HG02588 (cell line): ENCODE measurements at regions not wholly inside any gene's neighbourhood (a gene's known extent, or its start where the extent isn't known, plus 50 kb on each side); places are given as distances from the start of the nearest gene placed in this dataset.

ENCODE experiments used
- ATAC-seq: cut with Tn5 transposase; IDR thresholded peaks from one replicate; pipeline ENCODE4 v1.9.1; 2021; ENCODE audit warnings: mild to moderate bottlenecking, moderate library complexity; ENCODE audit not compliant: unreplicated experiment

DNA sequence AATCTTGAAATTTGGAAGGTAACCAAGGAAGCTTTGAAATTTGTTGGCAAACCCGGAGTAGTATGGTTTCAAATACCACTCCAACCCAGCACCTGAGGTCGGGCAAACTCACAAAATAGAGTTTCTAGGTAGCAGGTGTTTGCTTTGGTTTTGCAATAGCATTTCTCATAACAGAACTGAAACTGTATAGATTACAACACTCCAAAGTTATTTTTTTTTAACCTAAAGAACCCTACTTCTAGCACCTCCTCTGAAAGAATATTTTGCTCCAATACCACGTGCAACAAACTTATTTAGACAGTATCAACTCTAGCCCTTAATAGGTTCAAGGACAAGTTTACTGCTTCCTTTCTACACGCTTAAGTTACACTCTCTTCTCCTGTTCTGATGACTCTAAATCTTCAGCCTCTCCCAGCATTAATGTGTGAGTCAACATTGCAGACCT is 178.5 kb upstream of the FMN2 start:
- ATAC-seq: no peak

DNA sequence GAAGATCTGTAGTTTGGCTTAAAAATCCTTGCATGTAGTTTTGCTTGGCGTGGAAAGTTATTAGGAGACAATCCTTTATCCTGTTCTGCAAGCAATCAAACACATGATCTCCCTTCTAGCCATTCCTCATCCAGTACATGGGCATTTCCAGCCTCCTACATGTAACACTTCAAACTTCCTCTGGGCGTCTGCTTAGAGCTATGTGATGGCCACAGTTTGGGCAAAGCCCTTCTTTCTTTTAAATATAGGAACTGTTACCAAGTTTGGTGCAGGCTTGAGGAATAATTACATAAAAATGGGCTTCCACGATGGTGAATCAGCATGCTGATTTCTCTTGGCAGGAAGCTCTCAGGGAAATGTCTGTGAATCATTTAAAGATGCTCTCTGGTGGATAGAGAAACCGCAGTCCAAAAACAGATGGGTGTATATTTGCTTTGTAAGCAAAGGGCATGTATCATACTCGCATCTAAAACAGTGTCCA is 176.9 kb upstream of the FMN2 start:
- ATAC-seq: no peak

DNA sequence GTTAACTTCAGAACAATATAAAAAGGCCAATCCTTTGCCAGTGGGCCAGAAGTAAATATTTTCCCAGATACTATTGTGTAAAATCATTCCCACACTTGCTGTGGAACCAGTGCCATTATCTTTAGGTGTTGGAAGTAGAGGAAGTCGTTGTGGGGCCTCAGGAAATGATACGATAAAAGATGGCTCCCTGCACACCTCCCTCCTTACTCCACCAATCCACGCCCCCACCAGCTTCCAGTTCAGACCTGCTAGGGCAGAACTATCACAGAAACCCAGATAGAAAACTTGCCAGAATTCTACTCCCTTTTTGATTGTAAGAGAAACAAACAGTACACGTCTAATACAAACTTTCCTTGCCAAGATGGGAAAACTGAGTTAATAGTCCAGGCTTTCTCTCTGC is 173.0 kb upstream of the FMN2 start:
- no peak for ATAC-seq

DNA sequence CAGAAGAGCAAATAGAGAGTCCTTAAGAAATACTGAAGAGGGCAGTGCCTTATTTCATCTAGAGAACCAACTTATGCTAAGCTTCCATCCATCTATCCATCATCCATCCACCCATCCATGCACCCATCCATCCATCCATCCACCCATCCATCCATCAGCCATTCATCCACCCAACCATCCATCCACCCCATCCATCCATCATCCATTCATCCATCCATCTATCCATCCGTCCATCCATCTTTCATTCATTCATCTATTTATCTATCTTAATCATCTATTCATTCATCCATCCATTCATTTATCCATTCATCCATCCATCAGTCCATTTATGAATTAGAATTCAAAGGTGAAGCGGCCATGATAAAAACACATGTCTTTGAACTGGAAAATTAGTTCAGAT is 171.5 kb upstream of the FMN2 start:
- no peak for ATAC-seq

DNA sequence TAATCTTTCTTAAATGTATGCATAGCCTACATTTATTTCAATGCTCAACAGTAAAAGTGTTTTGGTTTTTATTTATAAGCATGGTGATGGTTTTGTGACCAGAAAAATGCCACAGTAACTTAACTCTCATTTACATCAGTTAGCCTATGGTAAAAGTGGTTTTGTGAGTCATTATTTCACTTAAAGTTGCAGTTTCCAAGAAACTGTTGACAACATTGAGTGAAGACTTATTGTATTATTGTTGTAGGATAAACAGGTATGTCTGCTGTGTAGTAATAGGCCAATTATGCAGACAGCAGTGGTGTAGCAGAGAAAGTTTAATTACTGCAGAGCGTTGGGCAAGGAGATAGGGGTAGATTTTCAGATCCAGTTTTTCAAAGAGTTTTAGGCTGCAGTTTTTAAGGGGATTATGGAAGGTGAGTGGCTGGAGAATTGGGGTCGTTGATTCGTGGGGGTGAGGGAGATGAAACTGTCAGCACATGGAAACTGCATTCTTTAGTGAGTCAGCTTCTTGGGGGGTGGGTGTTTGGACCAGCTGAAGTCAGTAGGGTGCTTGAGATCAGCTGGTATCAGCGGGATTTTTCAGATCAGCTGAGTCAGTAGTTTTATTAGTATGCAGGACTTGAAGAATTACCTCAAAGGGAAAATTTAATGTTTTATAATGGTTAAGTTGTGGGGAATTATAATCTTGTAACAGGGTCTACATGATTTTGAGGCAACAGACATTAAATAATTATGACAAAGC is 168.7 kb upstream of the FMN2 start:
- ATAC-seq: no peak

DNA sequence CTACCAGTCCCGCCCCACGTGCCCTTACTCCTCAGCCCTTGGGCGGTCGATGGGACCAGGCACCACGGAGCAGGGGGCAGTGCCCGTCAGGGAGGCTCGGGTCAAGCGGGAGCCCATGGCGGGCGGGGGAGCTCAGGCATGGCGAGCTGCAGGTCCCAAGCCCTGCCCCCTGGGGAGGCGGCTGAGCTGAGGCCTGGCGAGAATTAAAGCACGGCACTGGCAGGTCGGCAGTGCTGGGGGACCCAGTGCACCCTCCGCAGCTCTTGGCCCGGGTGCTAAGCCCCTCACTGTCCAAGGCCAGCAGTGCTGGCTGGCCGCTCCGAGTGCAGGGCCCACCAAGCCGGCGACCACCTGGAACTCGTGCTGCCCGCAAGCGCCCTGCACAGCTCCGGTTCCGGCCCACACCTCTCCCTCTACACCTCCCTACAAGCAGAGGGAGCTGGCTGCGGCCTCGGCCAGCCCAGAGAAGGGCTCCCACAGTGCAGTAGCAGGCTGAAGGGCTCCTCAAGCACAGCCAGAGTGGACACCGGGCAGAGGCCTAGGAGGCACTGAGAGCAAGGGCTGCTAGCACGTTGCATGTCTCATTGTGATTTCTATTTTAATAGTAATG is 166.8 kb upstream of the FMN2 start:
- no peak for ATAC-seq

DNA sequence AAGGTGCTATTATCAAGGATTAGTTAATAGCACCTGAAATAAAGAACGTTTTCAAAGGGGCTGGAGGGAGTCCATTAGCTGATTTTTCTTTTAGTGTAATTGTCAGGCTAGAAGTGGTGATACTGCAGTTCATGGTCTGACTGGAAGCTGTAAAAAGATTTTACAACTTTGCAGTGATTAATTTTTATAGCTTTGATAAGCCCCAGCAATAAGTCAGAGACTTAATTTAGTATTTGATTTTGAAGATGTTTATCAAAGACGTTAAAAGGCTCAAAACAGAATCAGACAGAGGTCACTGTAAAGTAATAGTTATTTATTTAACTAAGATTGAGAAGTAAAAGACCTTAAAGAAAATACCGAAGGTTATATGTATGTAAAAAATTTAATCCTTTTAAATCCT is 165.5 kb upstream of the FMN2 start:
- ATAC-seq: no peak

DNA sequence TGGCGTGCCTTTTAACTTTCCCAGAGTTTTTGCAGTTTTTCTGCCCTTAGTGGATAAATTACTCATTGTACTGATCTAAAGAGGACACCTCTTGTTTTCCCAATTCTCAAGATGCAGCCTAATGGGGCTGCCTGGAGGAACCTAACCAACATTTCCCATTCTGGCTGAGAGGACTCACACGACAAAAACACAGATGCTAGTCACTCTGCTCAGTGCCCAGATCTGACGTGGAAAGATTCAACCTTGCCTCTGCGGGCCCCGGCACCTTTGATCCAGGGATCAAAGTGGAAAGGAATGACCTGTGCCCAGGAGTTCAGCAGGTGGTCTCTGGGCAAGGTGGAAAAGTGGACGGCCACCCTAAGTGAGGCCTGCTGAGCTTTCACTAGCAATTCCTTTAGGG is 162.4 kb upstream of the FMN2 start:
- no peak for ATAC-seq

DNA sequence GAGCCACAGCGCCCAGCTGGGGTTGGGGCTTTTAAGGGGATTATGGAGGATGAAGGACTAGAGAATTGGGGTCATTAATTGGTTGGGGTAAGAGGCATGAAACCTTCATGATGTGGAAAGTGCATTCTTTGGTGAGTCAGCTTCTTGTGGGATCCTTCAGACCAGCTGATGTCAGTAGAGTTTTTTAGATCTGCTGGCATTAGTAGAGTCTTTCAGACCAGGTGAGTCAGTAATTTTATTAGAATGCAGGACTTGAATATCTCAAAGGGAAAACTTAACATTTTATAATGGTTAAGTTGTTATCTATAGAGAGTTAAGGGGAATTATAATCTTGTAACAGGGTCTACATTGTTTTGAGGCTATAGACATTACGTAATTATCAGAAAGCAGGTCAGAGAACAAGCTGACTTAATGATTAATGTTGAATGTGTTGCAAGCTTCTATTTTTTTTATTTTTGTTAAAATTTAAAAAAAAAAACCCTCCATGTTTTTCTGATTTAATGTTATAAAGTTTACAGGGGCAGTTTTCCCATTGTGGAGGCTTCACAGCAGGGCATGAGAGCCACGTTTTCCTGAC is 160.9 kb upstream of the FMN2 start:
- no peak for ATAC-seq

DNA sequence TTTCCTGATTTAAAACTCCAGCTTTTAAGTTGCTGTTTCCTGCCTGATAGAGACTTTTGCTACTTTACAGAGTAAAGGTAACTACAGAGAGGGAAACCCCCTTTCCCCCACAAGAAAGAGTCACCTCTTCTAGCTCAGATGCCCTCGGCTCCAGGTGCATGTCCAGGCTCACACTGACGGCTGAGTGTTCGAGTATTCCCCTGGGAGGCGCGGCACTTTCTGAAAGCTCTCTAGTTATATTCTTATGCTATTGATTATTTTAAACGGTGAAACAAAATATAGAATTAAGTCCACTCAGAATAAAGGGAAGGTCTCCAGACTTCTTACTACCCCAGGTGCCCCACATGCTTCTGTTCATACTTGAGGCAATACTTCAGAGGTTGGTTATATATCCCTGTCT is 160.3 kb upstream of the FMN2 start:
- ATAC-seq: no peak

DNA sequence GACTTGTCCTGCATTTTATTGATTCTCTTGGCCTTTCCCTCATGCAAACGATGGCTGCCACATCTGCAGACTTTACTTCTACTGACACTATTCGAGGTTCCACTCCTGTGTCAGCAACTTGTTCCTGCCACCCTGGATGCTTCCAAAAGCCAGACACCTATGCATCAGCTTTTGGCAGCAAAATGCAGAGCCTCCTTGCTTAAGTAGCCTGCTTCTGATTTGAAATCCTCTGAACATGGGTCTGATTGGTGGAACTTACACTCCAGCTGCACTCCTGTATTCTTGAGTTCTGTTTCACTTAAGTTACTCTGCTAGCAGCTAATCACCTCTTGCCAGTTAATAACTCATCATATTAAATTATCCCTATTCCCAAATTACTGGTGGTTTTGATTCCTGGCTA is 152.1 kb upstream of the FMN2 start:
- no peak for ATAC-seq

DNA sequence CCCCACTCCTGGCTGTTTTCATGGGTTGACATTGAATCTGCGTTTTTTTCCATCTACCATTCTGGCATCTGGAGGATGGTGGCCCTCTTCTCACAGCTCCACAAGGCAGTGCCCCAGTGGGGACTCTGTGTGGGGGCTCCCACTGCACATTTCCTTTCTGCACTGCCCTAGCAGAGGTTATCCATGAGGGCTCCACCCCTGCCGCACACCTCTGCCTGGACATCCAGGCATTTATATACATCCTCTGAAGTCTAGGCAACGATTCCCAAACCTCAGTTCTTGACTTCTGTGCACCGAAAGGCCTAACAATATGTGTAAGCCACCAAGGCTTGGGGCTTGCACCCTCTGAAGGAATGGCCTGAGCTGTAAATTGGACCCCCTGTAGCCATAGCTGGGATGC is 147.9 kb upstream of the FMN2 start:
- no peak for ATAC-seq

DNA sequence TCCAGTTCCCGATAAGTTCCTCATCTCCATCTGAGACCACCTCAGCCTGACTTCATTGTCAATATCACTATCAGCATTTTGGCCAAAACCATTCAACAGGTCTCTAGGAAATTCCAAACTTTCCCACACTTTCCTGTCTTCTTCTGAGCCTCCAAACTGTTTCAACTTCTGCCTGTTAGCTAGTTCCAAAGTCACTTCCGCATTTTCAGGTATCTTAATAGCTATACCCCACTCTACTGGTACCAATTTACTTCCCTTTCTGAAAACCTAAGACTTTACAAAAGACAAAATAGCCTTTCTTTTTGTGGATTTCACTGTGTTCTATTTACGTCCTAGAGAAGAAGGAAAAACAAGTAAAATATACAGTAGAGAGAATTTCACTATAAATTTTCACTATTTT is 147.0 kb upstream of the FMN2 start:
- ATAC-seq: no peak

DNA sequence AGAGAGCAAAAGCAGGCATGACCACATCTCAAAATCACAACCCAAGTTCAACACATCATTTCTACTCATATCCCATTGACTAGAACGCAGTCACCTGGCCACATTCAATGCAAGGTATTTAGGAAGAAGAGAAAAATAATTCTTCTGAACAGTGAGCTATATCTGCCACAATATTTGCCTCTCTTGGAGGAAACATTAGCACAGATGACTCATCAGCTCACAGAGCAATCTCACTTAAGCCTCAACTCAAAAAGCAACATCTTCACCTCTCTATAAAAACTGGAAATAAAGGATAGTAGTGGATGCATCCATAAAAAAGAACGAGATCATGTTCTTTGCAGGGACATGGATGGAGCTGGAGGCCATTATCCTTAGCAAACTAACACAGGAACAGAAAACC is 143.9 kb upstream of the FMN2 start:
- ATAC-seq: no peak

DNA sequence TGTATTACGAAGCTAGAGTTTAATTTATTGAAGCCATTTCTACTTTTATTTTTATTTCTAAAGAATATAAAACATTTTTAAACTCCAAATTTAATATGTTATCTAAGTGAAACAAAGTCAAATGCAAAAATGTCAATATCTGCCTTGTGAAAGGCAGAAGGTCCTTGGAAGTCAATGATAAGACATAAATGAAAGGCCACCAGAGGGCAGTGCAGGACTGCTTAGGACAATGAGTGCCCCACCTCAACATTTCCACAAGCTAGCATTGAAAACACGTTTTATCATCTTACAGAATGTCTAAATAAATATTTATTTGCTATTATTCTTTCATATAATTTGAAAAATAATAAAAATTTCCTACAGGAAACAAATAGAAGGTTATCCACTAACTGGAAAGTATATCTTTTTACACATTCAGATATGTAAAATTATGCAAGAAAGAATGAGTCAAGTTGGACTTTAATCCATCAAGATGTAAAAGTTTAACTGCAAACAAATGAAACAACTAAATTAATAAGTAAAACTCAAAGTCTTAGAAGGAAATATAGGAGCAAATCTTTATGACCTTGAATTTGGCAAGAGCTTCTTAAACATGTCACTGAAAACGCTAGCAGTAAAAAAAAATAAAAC is 140.1 kb upstream of the FMN2 start:
- no peak for ATAC-seq

DNA sequence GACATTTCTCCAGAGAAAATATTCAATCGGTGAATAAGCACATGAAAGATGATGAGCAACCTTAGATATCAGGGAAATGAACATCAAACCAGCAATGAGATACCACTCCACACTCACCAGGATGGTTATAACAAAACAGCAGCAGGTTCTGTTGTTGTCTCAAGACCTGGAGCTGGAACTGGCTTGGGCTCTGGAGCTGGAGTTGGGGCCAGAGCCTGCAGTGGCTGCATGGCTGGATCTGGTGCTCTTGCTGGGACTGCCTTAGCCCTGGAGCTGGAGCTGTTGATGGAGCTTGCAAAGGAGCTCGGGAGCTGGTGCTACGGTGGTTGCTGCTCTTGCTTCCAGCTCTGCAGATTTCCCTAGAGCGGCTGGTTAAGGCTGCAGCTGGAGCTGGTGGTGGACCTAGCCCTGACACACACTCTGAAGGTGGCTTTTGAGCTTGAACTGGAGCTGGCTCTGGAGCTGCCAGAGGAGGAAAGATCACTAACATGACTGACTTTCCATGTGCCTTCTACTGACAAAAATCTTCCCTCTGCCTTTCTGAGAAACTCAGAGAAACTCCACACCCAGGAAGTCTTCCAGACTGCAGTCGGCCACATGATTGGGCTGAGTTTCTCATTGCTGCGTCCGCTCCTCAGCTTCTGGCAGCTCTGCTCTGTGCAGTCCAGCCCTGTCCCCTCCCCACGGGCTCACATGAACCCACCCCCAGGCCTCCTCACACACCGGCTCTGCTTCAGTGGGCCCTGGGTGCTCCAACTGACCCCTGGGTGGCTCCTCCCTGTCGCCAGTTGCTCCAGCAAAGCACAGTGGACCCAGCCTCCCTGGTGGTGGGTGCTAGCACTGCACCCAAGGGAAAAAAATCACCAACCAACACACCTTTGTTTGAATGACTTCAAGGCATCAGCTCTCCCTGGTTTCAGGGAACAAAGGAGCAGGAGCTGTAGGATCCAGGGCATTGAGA is 139.1 kb upstream of the FMN2 start:
- no peak for ATAC-seq

DNA sequence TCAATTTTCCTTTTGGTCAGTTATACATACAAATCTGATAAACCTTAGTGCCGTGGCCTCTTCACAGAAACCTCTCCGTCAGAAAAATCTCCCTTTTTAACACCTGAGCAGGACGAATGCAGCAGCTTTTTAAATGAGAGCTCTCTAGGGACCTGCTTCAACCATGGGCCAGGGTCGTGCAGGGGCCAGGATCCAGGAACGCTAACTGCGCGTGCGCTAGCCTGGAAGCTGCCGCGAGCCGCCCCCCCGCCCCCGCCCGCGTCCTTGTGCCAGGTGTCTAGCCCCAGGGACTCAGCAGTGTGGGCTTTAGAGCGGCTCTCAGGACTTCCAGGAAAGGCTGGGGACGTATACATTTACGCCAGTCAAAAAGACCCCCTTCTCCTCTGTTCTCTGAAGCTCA is 136.8 kb upstream of the FMN2 start:
- ATAC-seq: no peak

DNA sequence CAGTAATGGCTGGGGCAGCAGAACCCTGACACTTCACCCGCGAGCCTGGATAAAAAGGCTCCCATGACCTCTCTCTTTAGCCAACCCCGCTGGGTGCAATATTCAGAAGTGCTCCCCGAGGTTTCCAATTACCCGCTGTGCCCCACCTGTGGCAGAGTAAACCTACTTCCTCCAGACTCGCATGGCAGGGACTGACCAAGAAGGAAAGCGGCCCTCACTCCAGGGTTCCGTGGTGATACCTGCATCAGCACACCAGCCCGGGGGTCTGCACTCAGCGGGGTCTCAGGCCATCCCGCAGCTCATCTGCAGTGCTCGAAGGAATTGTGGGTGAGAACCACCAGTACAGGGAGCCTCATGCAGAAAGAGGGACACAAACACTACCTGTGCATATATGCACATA is 136.3 kb upstream of the FMN2 start:
- no peak for ATAC-seq

DNA sequence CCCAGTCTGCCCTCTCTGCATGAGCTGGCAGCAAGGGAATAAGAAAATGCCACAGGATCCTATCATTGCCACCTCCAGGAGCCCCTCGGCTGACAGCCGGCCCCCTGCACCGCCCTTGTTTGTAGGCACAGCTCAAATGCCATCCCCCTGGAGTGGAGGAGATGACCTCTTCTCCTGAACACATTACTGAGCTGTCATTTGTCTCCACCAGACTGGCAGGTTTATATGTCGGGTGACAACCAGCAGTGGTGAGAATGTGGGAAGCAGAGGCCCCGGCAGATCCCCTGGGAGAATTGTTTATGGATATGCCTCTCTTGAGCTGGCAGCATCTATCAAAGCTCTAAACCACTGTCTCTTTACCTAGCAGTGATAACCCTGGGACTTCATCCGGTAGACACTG is 135.4 kb upstream of the FMN2 start:
- no peak for ATAC-seq

DNA sequence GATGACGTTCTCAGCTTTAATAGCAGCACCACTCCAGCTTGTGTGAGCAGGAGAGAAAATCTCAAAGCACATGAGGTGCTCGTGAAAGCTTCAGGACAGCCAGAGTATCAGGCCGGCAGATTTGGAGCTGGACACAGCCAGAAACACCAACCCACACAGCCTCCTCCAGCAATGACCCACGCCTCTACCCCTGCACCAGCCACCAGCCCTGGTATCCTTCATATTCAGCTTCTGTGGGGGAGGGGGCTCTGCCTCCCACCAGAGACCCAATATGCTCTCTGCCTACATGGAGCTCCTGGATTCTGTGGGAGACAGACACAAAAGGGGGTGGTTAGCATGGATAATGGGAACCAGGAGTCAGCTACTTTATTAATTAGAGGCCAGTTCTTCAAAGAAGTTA is 133.6 kb upstream of the FMN2 start:
- no peak for ATAC-seq

DNA sequence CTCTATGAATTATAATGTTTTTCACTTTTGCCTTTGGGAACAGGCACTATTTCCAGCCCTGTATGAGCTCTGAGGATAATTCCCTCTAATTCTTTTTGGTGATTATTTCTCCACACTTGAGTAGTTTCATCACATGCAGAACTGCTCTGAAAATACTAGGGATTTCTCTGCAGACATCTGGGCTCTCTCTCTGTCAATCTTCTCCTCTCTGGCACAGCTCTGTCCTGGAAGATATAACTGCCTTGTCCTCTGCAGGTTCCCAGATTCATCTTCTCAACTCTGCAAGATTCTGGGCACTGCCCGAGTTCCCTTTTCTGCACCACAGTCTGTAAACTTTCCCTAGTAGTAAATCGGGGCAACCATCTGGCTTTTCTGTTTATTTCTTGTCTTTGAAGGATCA is 131.3 kb upstream of the FMN2 start:
- ATAC-seq: no peak
